HEK293 (cell line): ENCODE measurements at regions not wholly inside any gene's neighbourhood (a gene's known extent, or its start where the extent isn't known, plus 50 kb on each side); places are given as distances from the start of the nearest gene placed in this dataset.
"Not testable (repeated sequence)": the region's sequence is repeated elsewhere in the genome, so short reads cannot be mapped to it uniquely, and the experiment has no call there.

Experiments
- CTCF ChIA-PET: fragments of 350-600 bp; formaldehyde crosslinking; extraction: SDS; loops from one replicate; lab custom pipeline; 2021; ENCODE audit warnings: antibody characterized with exemption; lab: Yijun Ruan, JAX
- POLR2A ChIA-PET: fragments of 300-600 bp; formaldehyde crosslinking; extraction: SDS; loops from one replicate; lab custom pipeline; 2020; ENCODE audit warnings: antibody characterized with exemption, inconsistent platforms; lab: Yijun Ruan, JAX
- H3K27ac ChIP-seq: fragments of 200-500 bp; sonication (Bioruptor generic); 2 replicates; pipeline ENCODE4 v1.5.1; 2014; ENCODE audit warnings: low read depth, low read length, control low read depth, inconsistent platforms; ENCODE audit errors: extremely low read depth
- H3K36me3 ChIP-seq, 2 experiments: fragments of 200-500 bp in 1 of 2; sonication (Bioruptor generic) in 1 of 2; 1 replicate in 1 of 2; 2 replicates in 1 of 2; pipeline ENCODE4 v1.5.1; 2014 to 2017; ENCODE audit warnings: inconsistent platforms in 2 of 2, low read length in 2 of 2; ENCODE audit not compliant: control insufficient read depth in 2 of 2, insufficient read depth in 1 of 2
- H3K4me1 ChIP-seq: fragments of 200-500 bp; sonication (Bioruptor generic); 2 replicates; pipeline ENCODE4 v1.5.1; 2014; ENCODE audit warnings: mild to moderate bottlenecking, low read length, inconsistent platforms; ENCODE audit not compliant: control insufficient read depth, insufficient read depth
- H3K4me3 ChIP-seq: 2 replicates; pipeline ENCODE4 v1.5.1; 2011; ENCODE audit warnings: low read depth, mild to moderate bottlenecking, control low read depth, low read length, moderate library complexity
- H3K9me3 ChIP-seq: fragments of 200-500 bp; sonication (Bioruptor generic); 2 replicates; pipeline ENCODE4 v1.5.1; 2014; ENCODE audit warnings: low read depth, low read length, inconsistent platforms; ENCODE audit not compliant: control insufficient read depth, insufficient read depth
- ATF2 ChIP-seq: fragments of 450-650 bp; formaldehyde crosslinking; IDR thresholded peaks from 2 replicates; pipeline ENCODE4 v1.5.1; 2016; ENCODE audit warnings: missing biosample characterization, missing genetic modification characterization, low read depth
- OSR2 ChIP-seq: fragments of 450-650 bp; formaldehyde crosslinking; IDR thresholded peaks from 2 replicates; pipeline ENCODE4 v1.5.1; 2016; ENCODE audit warnings: missing biosample characterization, missing genetic modification characterization
- SP2 ChIP-seq: fragments of 450-650 bp; formaldehyde crosslinking; IDR thresholded peaks from 2 replicates; pipeline ENCODE4 v1.5.1; 2016; ENCODE audit warnings: missing biosample characterization, missing genetic modification characterization
- YY1 ChIP-seq: fragments of 450-650 bp; formaldehyde crosslinking; IDR thresholded peaks from 2 replicates; pipeline ENCODE4 v1.5.1; 2018; ENCODE audit warnings: missing biosample characterization, missing genetic modification characterization
- ZBTB48 ChIP-seq: fragments of 450-650 bp; formaldehyde crosslinking; IDR thresholded peaks from 2 replicates; pipeline ENCODE4 v1.5.1; 2016; ENCODE audit warnings: missing biosample characterization, missing genetic modification characterization
- ZBTB7A ChIP-seq: fragments of 450-650 bp; formaldehyde crosslinking; IDR thresholded peaks from 2 replicates; pipeline ENCODE4 v1.5.1; 2016; ENCODE audit warnings: low read depth, missing biosample characterization, missing genetic modification characterization
- ZNF132 ChIP-seq: fragments of 450-650 bp; formaldehyde crosslinking; IDR thresholded peaks from 2 replicates; pipeline ENCODE4 v1.5.1; 2017; ENCODE audit warnings: missing biosample characterization, missing genetic modification characterization, borderline replicate concordance
- ZNF138 ChIP-seq: fragments of 450-650 bp; formaldehyde crosslinking; IDR thresholded peaks from 2 replicates; pipeline ENCODE4 v1.5.1; 2016; ENCODE audit warnings: missing biosample characterization, missing genetic modification characterization, borderline replicate concordance
- ZNF146 ChIP-seq: fragments of 450-650 bp; formaldehyde crosslinking; IDR thresholded peaks from 2 replicates; pipeline ENCODE4 v1.5.1; 2016; ENCODE audit warnings: missing biosample characterization, missing genetic modification characterization
- ZNF148 ChIP-seq: fragments of 450-650 bp; formaldehyde crosslinking; IDR thresholded peaks from 2 replicates; pipeline ENCODE4 v1.5.0; 2017; ENCODE audit warnings: missing biosample characterization, missing genetic modification characterization, borderline replicate concordance
- ZNF175 ChIP-seq: fragments of 450-650 bp; formaldehyde crosslinking; IDR thresholded peaks from 2 replicates; pipeline ENCODE4 v1.5.1; 2016; ENCODE audit warnings: missing biosample characterization, missing genetic modification characterization
- ZNF19 ChIP-seq: fragments of 450-650 bp; formaldehyde crosslinking; IDR thresholded peaks from 2 replicates; pipeline ENCODE4; 2016; ENCODE audit warnings: missing biosample characterization, missing genetic modification characterization, low read depth
- ZNF223 ChIP-seq: fragments of 450-650 bp; formaldehyde crosslinking; IDR thresholded peaks from 2 replicates; pipeline ENCODE4 v1.5.1; 2016; ENCODE audit warnings: missing biosample characterization, missing genetic modification characterization
- ZNF449 ChIP-seq: fragments of 450-650 bp; formaldehyde crosslinking; IDR thresholded peaks from 2 replicates; pipeline ENCODE4 v1.5.1; 2017; ENCODE audit warnings: missing biosample characterization, mild to moderate bottlenecking, missing genetic modification characterization, moderate library complexity
- ZNF521 ChIP-seq: fragments of 450-650 bp; formaldehyde crosslinking; IDR thresholded peaks from 2 replicates; pipeline ENCODE4 v1.5.1; 2017; ENCODE audit warnings: missing biosample characterization, mild to moderate bottlenecking, missing genetic modification characterization
- ZNF561 ChIP-seq: fragments of 450-650 bp; IDR thresholded peaks from 2 replicates; pipeline ENCODE4 v1.5.1; 2018; ENCODE audit warnings: missing biosample characterization, missing genetic modification characterization, borderline replicate concordance
- ZNF626 ChIP-seq: fragments of 450-650 bp; sonication (Bioruptor Pico); formaldehyde crosslinking; IDR thresholded peaks from 2 replicates; pipeline ENCODE4 v1.5.1; 2018; ENCODE audit warnings: missing biosample characterization, missing genetic modification characterization, inconsistent platforms
- ZSCAN30 ChIP-seq: fragments of 450-650 bp; IDR thresholded peaks from 2 replicates; pipeline ENCODE4 v1.5.1; 2018; ENCODE audit warnings: missing biosample characterization, mild to moderate bottlenecking, missing genetic modification characterization, moderate library complexity

- TF ChIP-seq ZNF132 (tag by site-specific recombination) (no peak), ZBTB7A (tag by site-specific recombination) (no peak)
Measured at GRCh38 chr2:208782097-208782496, 375.5 kb downstream of the PTH2R start (continued).

- Histone ChIP-seq H3K27ac (no peak overlapping the region), H3K9me3 (no peaks in the 10 kb centered on the region), H3K36me3 (no peaks in the 10 kb centered on the region), H3K4me1 (no peaks in the 10 kb centered on the region), H3K4me3 (no peak overlapping the region)
- no peak for TF ChIP-seq ZNF19 (tag by site-specific recombination)
- no peak for TF ChIP-seq ZNF561
- TF ChIP-seq ZSCAN30 (tag by site-specific recombination): no peak
- TF ChIP-seq ZBTB48: no peak
- no peak for TF ChIP-seq SP2 (tag by site-specific recombination)
- TF ChIP-seq ATF2: no peak
- no peak for TF ChIP-seq ZNF138 (tag by site-specific recombination)
- TF ChIP-seq OSR2: no peak
- no peak for TF ChIP-seq ZNF148 (tag by site-specific recombination)
- no peak for TF ChIP-seq ZNF626 (tag by site-specific recombination)
- no peak for TF ChIP-seq ZNF223 (tag by site-specific recombination)
- no peak for TF ChIP-seq ZNF521
- no peak for TF ChIP-seq ZNF146 (tag by site-specific recombination)
- TF ChIP-seq YY1: no peak
- TF ChIP-seq ZNF449 (tag by site-specific recombination): no peak
- TF ChIP-seq ZNF175: no peak
- ChIA-PET CTCF (no interaction called here), POLR2A (no interaction called here)
Measured at GRCh38 chr2:208783184-208783583, 376.6 kb downstream of the PTH2R start.

GRCh38 chr2:208784774-208785173 is 378.2 kb downstream of the PTH2R start:
- POLR2A ChIA-PET, CTCF ChIA-PET: not testable (repeated sequence)

More at GRCh38 chr2:208784774-208785173, 378.2 kb downstream of the PTH2R start:
- H3K4me3 ChIP-seq, H3K9me3 ChIP-seq, H3K27ac ChIP-seq, H3K4me1 ChIP-seq, H3K36me3 ChIP-seq: not testable (repeated sequence)
